CD8-positive, alpha-beta memory T cell (primary cell): ENCODE measurements at regions not wholly inside any gene's neighbourhood (a gene's known extent, or its start where the extent isn't known, plus 50 kb on each side); places are given as distances from the start of the nearest gene placed in this dataset.
A peak's percentile ranks its signal among the peaks of the same experiment; 100 is the strongest.

Experiments used
- CTCF ChIA-PET: fragments of 350-600 bp; sonication (Branson Sonifier 250); formaldehyde crosslinking; loops from one replicate; lab custom pipeline; 2021; ENCODE audit warnings: antibody characterized with exemption; lab: Charles Lee
- POLR2A ChIA-PET: fragments of 350-600 bp; sonication (Branson Sonifier 250); formaldehyde crosslinking; loops from one replicate; lab custom pipeline; 2021; ENCODE audit warnings: antibody characterized with exemption; lab: Charles Lee
- DNase-seq, 5 donors: peaks; one replicate each; pipeline versions ENCODE4 v3.0.0 to v3.0.0-alpha.2; 2020 to 2022; ENCODE audit warnings: mixed read lengths in 1 of 5
- H3K27ac ChIP-seq: one replicate; pipeline ENCODE4 v1.7.0; 2013; ENCODE audit warnings: low read depth, mild to moderate bottlenecking, low read length, moderate library complexity
- H3K27me3 ChIP-seq: 2 replicates; pipeline ENCODE4 v1.7.0; 2013; ENCODE audit warnings: low read length, mild to moderate bottlenecking; ENCODE audit not compliant: insufficient read depth, poor library complexity, severe bottlenecking
- H3K36me3 ChIP-seq: 2 replicates; pipeline ENCODE4 v1.7.0; 2013; ENCODE audit warnings: mild to moderate bottlenecking, low read length, moderate library complexity; ENCODE audit not compliant: insufficient read depth
- H3K4me1 ChIP-seq: 2 replicates; pipeline ENCODE4 v1.7.0; 2013; ENCODE audit warnings: mild to moderate bottlenecking, low read length, moderate library complexity; ENCODE audit not compliant: insufficient read depth
- H3K4me3 ChIP-seq: 2 replicates; pipeline ENCODE4 v1.7.0; 2013; ENCODE audit warnings: mild to moderate bottlenecking, low read length
- H3K9me3 ChIP-seq: 2 replicates; pipeline ENCODE4 v1.7.0; 2013; ENCODE audit warnings: mild to moderate bottlenecking, low read length
- H3K27ac Mint-ChIP-seq, 8 donors: one replicate each; pipeline ENCODE4 v1.8.0; 2020 to 2021; ENCODE audit warnings: mixed read lengths in 8 of 8, mild to moderate bottlenecking in 6 of 8, inconsistent platforms in 3 of 8, moderate library complexity in 3 of 8
- H3K27me3 Mint-ChIP-seq, 2 donors: one replicate each; pipeline ENCODE4 v1.8.0; 2020 to 2021; ENCODE audit warnings: mixed read lengths in 2 of 2, mild to moderate bottlenecking in 1 of 2, moderate library complexity in 1 of 2
- H3K36me3 Mint-ChIP-seq, 3 donors: one replicate each; pipeline ENCODE4 v1.8.0; 2020 to 2021; ENCODE audit warnings: mixed read lengths in 3 of 3, inconsistent platforms in 1 of 3, mild to moderate bottlenecking in 1 of 3
- H3K4me1 Mint-ChIP-seq, 3 donors: one replicate each; pipeline ENCODE4 v1.8.0; 2020 to 2021; ENCODE audit warnings: mixed read lengths in 3 of 3, inconsistent platforms in 1 of 3, mild to moderate bottlenecking in 1 of 3
- H3K4me3 Mint-ChIP-seq, 7 donors: one replicate each; pipeline ENCODE4 v1.8.0; 2020 to 2021; ENCODE audit warnings: mixed read lengths in 7 of 7, mild to moderate bottlenecking in 6 of 7, moderate library complexity in 4 of 7, inconsistent platforms in 2 of 7
- H3K9me3 Mint-ChIP-seq, 5 donors: one replicate each; pipeline ENCODE4 v1.8.0; 2020 to 2022; ENCODE audit warnings: mixed read lengths in 5 of 5, mild to moderate bottlenecking in 3 of 5, moderate library complexity in 2 of 5, inconsistent platforms in 1 of 5

DNA sequence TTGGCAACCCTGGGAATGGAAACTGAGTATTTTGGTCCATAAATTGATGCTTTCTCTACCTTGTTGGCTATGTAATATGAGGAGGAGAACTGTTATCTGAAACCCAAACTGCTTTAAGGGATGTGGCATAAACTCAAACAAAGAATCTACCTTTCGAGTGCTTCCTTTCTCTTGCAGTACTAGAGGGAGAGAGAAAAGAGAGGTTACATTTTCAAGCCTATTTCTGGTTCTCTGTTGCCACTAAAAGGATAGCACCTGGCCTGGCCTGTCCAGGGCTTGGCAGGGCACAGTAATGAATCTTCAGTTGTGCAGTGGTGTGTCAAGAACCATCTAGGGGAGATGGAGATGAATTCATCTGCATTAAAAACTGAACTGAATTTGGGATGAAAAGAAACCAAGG, 308.6 kb downstream of the PTTG2 start:
- H3K9me3 ChIP-seq = no peaks in the 10 kb centered on the region
- H3K27ac ChIP-seq = no peak overlapping the region
- H3K4me3 ChIP-seq = no peak overlapping the region
- DNase-seq = no peak
- ChIA-PET CTCF (no interaction called here), POLR2A (no interaction called here)
- no peaks in the 10 kb centered on the region for H3K27me3 ChIP-seq
- no peaks in the 10 kb centered on the region for H3K4me1 ChIP-seq
- no peak overlapping the region for H3K27ac Mint-ChIP-seq
- H3K27me3 Mint-ChIP-seq = peaks cover 0 to 5% of the 10 kb centered on the region in 2 donors
- H3K36me3 Mint-ChIP-seq = peaks cover 0 to 4% (median 0%) of the 10 kb centered on the region in 3 donors
- H3K4me1 Mint-ChIP-seq = no peaks in the 10 kb centered on the region
- H3K9me3 Mint-ChIP-seq = no peaks in the 10 kb centered on the region
- H3K36me3 ChIP-seq = no peaks in the 10 kb centered on the region
- H3K4me3 Mint-ChIP-seq = no peak overlapping the region

DNA sequence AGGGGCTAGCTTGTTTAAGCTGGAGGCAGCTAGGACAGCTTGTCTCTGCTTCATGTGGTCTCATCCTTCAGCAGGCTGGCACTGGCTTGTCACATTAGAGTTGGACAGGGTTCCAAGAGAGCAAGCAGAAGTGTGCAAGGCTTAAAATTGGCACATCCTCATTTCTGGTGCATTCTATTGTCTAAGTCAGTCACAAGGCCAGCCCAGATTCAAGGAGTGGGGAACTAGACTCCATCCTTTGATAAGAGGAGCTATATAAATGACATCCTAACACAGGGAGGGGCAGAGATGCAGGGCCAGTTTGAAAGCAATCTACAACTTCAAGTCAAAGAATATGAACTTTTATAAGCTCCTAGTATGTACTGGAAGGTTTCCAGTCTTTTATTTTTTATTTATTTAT, 313.2 kb downstream of the PTTG2 start:
- no peak overlapping the region for H3K27ac Mint-ChIP-seq
- peaks cover 0 to 3% of the 10 kb centered on the region in 2 donors for H3K27me3 Mint-ChIP-seq
- CTCF ChIA-PET = interaction anchor here (1.1 kb wide), 1 partner anchor 76 kb away, joined by 3 read pairs; no protein-coding TSS in a partner anchor
- POLR2A ChIA-PET = no interaction called here
- Histone ChIP-seq H3K27me3 (no peaks in the 10 kb centered on the region), H3K36me3 (no peaks in the 10 kb centered on the region), H3K9me3 (no peaks in the 10 kb centered on the region), H3K4me3 (no peak overlapping the region), H3K4me1 (no peaks in the 10 kb centered on the region), H3K27ac (no peak overlapping the region)
- H3K4me1 Mint-ChIP-seq = peaks cover 0 to 2% (median 0%) of the 10 kb centered on the region in 3 donors
- peaks cover 0 to 12% (median 0%) of the 10 kb centered on the region in 3 donors for H3K36me3 Mint-ChIP-seq
- H3K4me3 Mint-ChIP-seq = no peak overlapping the region
- DNase-seq = no peak
- no peaks in the 10 kb centered on the region for H3K9me3 Mint-ChIP-seq

DNA sequence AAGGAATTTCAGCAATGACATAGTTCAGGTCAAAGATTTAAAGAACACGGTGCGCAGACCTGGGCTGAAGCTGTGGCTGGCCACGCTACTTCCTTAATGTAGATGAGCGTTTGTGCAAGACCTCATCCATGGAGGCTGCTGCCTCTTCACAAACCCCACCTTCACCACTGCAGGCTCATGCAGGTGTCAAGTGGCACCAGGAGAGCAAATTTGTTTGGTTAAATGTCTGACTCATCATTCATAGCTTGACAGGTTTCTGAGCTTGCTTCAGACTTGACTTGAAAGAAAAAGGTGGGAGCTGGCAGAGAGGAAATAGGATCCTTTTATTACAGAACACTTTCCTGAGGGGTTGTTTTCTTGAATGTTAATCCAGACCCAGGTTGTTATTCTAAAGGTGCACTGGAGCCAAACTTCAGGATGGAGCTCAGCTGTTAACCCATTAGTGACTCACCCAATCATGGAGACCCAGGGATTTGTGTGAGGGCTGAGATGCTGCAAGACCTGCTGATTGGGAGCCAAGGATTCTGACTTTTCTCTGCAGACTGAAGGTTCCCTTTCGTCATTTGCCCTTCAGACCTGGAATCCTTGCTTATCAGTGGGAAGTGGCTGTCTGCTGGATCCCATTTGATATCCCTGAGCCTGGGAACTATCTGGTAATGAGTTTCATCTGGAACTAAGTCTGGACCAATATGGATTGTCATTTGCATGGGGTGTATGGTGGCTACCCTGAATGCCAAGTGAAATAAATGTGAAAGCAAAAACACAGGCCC, 315.3 kb downstream of the PTTG2 start:
- Histone ChIP-seq H3K27me3 (no peaks in the 10 kb centered on the region), H3K9me3 (no peaks in the 10 kb centered on the region), H3K36me3 (no peaks in the 10 kb centered on the region), H3K27ac (no peak overlapping the region), H3K4me1 (no peaks in the 10 kb centered on the region), H3K4me3 (no peak overlapping the region)
- Mint-ChIP-seq H3K27me3 (peaks cover 0 to 5% of the 10 kb centered on the region in 2 donors), H3K36me3 (peaks cover 0 to 13% (median 0%) of the 10 kb centered on the region in 3 donors), H3K4me1 (peaks cover 0 to 2% (median 0%) of the 10 kb centered on the region in 3 donors), H3K9me3 (no peaks in the 10 kb centered on the region), H3K4me3 (no peak overlapping the region), H3K27ac (no peak overlapping the region)
- no peak for DNase-seq
- ChIA-PET CTCF (no interaction called here), POLR2A (no interaction called here)

DNA sequence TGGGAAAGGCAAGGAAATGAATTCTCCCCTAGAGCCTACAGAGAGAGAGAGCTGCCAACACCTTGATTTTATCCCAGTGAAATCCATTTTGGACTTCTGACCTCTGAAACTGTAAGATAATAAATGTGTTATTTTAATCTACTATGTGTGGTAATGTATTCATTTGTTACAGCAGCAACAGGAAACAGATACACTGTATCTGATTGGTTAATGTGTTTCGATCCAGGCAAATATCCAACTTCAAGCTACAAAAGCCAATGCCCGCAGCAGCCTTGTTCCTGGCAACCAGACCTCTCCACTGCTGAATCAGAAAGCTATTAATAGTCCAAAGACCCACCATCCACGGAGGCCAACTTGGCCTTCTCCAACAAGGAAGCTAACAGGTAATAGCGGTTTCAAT, 318.1 kb downstream of the PTTG2 start:
- H3K4me3 ChIP-seq = no peak overlapping the region
- ChIA-PET POLR2A (no interaction called here), CTCF (no interaction called here)
- Mint-ChIP-seq H3K27me3 (peaks cover 0 to 4% of the 10 kb centered on the region in 2 donors), H3K4me3 (no peak overlapping the region), H3K9me3 (no peaks in the 10 kb centered on the region), H3K27ac (no peak overlapping the region), H3K36me3 (peaks cover 0 to 13% (median 0%) of the 10 kb centered on the region in 3 donors), H3K4me1 (peaks cover 0 to 2% (median 0%) of the 10 kb centered on the region in 3 donors)
- no peaks in the 10 kb centered on the region for H3K36me3 ChIP-seq
- no peaks in the 10 kb centered on the region for H3K9me3 ChIP-seq
- no peaks in the 10 kb centered on the region for H3K27me3 ChIP-seq
- H3K4me1 ChIP-seq = no peaks in the 10 kb centered on the region
- H3K27ac ChIP-seq = no peak overlapping the region
- DNase-seq = no peak

DNA sequence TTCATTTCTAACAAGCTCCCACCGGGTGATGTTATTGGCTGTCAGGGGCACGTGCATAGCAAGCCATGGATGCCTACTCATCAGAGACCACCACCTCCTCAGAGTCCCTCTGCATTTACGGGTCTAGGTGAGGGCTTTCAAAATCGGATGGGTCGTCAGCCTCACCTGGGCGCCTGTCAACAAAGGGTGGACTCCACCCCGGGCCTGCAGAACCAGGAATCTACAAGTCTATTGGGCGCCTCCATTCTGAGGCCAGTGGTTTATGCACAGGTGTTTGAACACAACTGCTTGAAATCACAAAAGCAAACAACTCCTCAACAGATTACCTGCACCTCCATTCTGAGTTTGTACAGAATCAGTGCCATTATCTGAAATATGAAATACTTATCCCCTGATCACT, 318.9 kb downstream of the PTTG2 start:
- peaks cover 0 to 4% of the 10 kb centered on the region in 2 donors for H3K27me3 Mint-ChIP-seq
- H3K4me1 ChIP-seq = no peaks in the 10 kb centered on the region
- H3K27ac Mint-ChIP-seq = no peak overlapping the region
- DNase-seq = no peak
- ChIA-PET POLR2A (no interaction called here), CTCF (interaction anchor here (0.7 kb wide), 1 partner anchor 41 kb away, joined by 3 read pairs; no protein-coding TSS in a partner anchor)
- no peaks in the 10 kb centered on the region for H3K9me3 Mint-ChIP-seq
- no peak overlapping the region for H3K27ac ChIP-seq
- no peak overlapping the region for H3K4me3 Mint-ChIP-seq
- H3K36me3 ChIP-seq = no peaks in the 10 kb centered on the region
- H3K27me3 ChIP-seq = no peaks in the 10 kb centered on the region
- no peak overlapping the region for H3K4me3 ChIP-seq
- H3K9me3 ChIP-seq = no peaks in the 10 kb centered on the region
- H3K4me1 Mint-ChIP-seq = peaks cover 0 to 2% (median 0%) of the 10 kb centered on the region in 3 donors
- H3K36me3 Mint-ChIP-seq = peaks cover 0 to 13% (median 0%) of the 10 kb centered on the region in 3 donors

DNA sequence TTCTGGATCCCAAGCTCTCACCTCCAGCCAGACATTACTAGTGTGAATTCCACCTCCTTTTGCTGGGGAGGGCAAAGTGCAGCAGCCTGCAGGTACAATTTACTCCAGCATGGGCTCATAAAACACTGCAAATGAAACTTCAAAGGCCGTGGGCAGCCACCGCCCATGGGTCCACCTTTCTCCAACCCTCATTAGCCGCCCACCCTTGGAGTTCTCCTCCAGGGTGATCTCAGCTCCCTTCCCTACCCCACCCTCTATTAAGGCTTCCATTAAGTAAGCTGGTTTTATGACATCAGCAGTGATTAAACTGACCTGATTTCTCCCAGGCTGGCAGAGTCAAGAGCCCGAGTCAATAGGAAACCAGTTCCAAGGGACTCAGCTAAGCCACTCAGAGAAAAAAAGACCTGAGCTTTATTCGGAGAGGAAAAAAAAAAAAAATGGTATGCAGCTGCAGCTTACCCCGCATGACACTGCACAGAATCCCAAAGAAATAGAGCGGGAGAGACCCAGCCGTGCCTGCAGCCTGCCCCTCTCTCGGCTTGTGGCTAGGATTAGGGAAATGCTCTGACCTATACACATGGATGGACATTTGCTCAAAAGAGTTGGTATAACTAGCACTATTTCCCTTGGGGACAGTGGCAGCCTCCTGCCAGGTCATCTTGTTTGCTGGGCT, 319.6 kb downstream of the PTTG2 start:
- CTCF ChIA-PET = interaction anchor here (0.7 kb wide), 1 partner anchor 40 kb away, joined by 3 read pairs; no protein-coding TSS in a partner anchor
- no peaks in the 10 kb centered on the region for H3K27me3 ChIP-seq
- H3K36me3 ChIP-seq = no peaks in the 10 kb centered on the region
- POLR2A ChIA-PET = interaction anchor here (0.6 kb wide), 1 partner anchor 453 kb away, joined by 4 read pairs; the partner anchor contains the start of gene PGM2
- H3K36me3 Mint-ChIP-seq = peaks cover 0 to 13% (median 0%) of the 10 kb centered on the region in 3 donors
- H3K4me1 ChIP-seq = no peaks in the 10 kb centered on the region
- H3K9me3 Mint-ChIP-seq = no peaks in the 10 kb centered on the region
- H3K27ac ChIP-seq = no peak overlapping the region
- DNase-seq = no peak
- H3K4me3 ChIP-seq = no peak overlapping the region
- no peak overlapping the region for H3K4me3 Mint-ChIP-seq
- H3K27me3 Mint-ChIP-seq = peaks cover 0 to 4% of the 10 kb centered on the region in 2 donors
- peak overlapping the region in 2 of 8 donors; percentile 21 to 35 for H3K27ac Mint-ChIP-seq
- no peaks in the 10 kb centered on the region for H3K9me3 ChIP-seq
- peaks cover 0 to 2% (median 0%) of the 10 kb centered on the region in 3 donors for H3K4me1 Mint-ChIP-seq

DNA sequence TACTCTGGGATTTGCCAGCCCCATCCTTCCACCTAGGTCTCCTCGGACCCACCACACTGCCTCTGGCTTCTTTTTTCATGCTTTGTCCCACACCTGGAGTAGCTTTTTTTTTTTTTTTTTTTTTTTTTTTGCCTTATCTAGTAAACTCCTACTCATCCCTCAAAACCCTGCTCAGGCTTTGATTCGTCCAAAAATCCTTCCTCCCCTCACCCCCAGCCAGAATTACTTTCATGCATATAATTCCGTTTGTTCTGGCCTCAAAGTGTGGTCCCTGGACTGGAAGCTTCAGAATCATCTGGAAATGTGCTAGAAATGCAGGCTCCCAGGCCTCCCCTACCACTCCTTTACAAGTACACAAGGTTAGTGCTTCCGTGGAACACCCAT, 320.1 kb downstream of the PTTG2 start:
- H3K4me1 ChIP-seq = no peaks in the 10 kb centered on the region
- Mint-ChIP-seq H3K4me3 (no peak overlapping the region), H3K4me1 (peaks cover 0 to 1% (median 0%) of the 10 kb centered on the region in 3 donors), H3K9me3 (no peaks in the 10 kb centered on the region), H3K36me3 (peaks cover 0 to 13% (median 0%) of the 10 kb centered on the region in 3 donors), H3K27me3 (peaks cover 0 to 4% of the 10 kb centered on the region in 2 donors), H3K27ac (peak overlapping the region in 1 of 8 donors; percentile 21)
- ChIA-PET POLR2A (interaction anchor here (0.6 kb wide), 1 partner anchor 454 kb away, joined by 4 read pairs; the partner anchor contains the start of gene PGM2), CTCF (no interaction called here)
- no peaks in the 10 kb centered on the region for H3K36me3 ChIP-seq
- H3K4me3 ChIP-seq = no peak overlapping the region
- no peaks in the 10 kb centered on the region for H3K27me3 ChIP-seq
- DNase-seq = no peak
- H3K9me3 ChIP-seq = no peaks in the 10 kb centered on the region
- no peak overlapping the region for H3K27ac ChIP-seq
